ENCODE measurements at regions not wholly inside any gene's neighbourhood (a gene's known extent, or its start where the extent isn't known, plus 50 kb on each side); places are given as distances from the start of the nearest gene placed in this dataset.

DNA sequence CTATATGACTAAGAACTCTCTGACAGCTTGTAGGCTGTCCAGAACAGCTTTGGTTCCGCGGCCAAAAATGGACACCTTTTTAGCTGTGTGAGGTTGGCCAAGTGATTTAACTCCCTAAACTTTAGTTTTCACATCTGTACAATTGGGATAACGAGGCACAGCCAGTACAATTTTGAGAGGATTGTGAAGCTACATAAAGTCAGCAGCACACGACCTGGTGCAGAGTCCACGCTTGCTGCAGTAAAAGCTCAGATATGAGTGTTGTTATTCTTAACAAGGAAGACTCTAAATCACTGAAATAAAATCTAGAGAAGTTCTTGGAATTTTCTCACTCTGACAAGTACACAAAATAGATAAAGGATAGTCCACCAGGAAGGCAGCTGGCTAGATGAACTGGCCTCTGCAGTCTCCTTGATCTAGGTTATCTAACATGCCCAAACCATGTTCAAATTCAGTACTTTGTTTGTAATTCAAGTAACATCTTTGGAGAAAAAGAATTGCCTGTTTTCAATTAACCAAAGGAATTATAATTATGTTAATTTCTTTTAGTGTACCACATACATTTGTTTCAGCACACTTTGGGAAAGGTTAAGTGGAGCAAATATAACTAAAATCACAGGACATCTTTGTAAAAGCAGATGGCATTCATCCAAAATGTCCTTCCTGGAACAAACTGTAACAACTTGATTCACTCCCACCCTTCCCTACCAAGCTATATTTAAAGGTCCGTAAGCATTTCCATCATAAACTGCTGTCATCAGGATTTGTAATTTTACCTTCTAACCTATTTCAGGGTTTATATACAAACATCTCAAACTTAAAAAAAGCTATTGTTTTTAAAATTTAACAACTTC lies 201.7 kb upstream of the STK17B start:
- TF ChIP-seq POLR2A (IDR thresholded peaks at IDR 0.05; ENCODE audit: low read depth, low read length) (no peak), EZH2 (IDR thresholded peaks at IDR 0.05; ENCODE audit: borderline replicate concordance, low read depth, low read length, severe bottlenecking) (no peak), JUN (IDR thresholded peaks at IDR 0.05; ENCODE audit: borderline replicate concordance, insufficient read depth, insufficient read length, low read depth) (no peak)
- TF ChIP-seq, protein P1, sequence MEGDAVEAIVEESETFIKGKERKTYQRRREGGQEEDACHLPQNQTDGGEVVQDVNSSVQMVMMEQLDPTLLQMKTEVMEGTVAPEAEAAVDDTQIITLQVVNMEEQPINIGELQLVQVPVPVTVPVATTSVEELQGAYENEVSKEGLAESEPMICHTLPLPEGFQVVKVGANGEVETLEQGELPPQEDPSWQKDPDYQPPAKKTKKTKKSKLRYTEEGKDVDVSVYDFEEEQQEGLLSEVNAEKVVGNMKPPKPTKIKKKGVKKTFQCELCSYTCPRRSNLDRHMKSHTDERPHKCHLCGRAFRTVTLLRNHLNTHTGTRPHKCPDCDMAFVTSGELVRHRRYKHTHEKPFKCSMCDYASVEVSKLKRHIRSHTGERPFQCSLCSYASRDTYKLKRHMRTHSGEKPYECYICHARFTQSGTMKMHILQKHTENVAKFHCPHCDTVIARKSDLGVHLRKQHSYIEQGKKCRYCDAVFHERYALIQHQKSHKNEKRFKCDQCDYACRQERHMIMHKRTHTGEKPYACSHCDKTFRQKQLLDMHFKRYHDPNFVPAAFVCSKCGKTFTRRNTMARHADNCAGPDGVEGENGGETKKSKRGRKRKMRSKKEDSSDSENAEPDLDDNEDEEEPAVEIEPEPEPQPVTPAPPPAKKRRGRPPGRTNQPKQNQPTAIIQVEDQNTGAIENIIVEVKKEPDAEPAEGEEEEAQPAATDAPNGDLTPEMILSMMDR (IDR thresholded peaks at IDR 0.05; ENCODE audit: extremely low read depth in 1 of 2, insufficient read depth in 1 of 2, low read depth in 1 of 2, low read length in 2 of 2) = no peak
- TF ChIP-seq, protein P2, sequence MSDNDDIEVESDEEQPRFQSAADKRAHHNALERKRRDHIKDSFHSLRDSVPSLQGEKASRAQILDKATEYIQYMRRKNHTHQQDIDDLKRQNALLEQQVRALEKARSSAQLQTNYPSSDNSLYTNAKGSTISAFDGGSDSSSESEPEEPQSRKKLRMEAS (IDR thresholded peaks at IDR 0.05; ENCODE audit: insufficient read depth, insufficient read length) = no peak

Measured in endothelial cell of umbilical vein (primary cell).